ENCODE measurements at regions not wholly inside any gene's neighbourhood (a gene's known extent, or its start where the extent isn't known, plus 50 kb on each side); places are given as distances from the start of the nearest gene placed in this dataset.

DNA sequence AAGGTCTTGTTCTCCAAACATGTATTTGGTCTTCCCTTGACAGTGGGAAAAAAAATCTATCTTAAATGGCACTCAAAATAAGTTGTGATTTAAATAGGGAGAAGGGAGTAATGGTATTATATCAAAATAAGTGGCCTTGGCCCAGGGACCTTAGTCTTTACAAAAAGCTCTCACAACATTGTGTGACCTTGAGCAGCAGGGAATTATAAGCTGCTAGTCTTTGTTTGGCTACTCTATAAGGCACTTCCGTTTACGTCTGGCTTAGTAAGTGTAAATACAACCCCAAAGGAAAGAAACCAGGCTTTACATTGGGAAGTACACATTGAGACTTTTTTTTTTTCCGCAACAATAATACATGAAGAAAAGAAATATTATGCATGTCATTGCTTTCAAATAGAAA, 734.0 kb upstream of the LINC00305 start:
- TF ChIP-seq CTCF (IDR thresholded peaks at IDR 0.05), result no peak

DNA sequence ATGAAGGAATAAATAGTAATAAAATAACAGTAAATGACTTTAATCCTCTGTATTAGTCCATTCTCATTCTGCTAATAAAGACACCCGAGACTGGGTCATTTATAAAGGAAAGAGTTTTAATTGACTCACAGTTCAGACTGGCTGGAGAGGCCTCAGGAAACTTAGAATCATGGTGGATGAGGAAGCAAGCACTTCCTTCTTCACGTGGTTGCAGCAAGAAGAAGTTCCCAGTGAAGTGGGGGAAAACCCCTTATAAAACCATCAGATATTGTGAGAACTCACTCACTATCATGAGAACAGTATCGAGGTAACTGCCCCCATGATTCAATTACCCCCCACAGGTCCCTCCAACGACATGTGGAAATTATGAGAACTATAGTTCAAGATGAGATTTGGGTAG, 727.9 kb upstream of the LINC00305 start:
- no peak for TF ChIP-seq CTCF (IDR thresholded peaks at IDR 0.05)

- no peak for TF ChIP-seq CTCF (IDR thresholded peaks at IDR 0.05)
These were observed 724.0 kb upstream of the LINC00305 start for GRCh38 chr18:64872710-64873458.

DNA sequence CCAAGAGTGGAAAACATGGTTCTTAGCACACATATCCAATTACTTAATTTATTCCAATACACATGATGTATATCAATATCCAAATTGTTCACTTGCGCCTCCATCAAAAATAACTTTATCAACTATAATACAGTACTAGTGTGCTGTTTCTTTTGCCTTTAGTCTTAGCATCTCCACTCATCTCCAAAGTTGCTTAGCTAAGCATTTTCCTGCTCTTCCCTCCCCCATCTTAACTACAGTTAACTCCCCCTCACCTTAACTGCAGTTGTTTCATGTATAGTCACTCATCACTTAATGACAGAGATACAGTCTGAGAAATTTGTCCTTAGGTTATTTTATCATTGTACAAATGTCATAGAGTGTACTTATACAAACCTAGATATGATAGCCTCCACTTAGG, 705.2 kb upstream of the LINC00305 start:
- no peak for TF ChIP-seq CTCF (IDR thresholded peaks at IDR 0.05)

- TF ChIP-seq CTCF (IDR thresholded peaks at IDR 0.05), result no peak
These were observed 703.4 kb upstream of the LINC00305 start for GRCh38 chr18:64852281-64852680.

- TF ChIP-seq CTCF (IDR thresholded peaks at IDR 0.05), result no peak
These were observed 702.8 kb upstream of the LINC00305 start for GRCh38 chr18:64851726-64852125.

DNA sequence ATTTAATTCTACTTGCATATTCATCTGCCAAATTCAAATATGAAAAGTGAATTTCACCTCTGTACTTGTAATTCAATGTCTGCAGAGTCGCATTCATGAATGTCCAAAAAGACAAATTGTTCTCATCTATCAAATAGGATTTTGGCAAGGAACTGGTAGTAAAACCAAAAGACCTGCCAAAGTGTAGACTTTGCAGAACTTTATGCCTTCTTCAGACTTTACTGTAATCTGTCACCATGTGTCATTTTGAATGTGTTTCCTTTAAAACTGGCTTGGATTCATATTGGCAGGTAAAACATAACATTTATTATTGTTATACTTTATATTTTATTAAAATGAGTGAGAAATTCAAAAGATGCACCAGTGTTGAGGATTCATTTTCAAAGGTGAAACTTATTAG, 701.9 kb upstream of the LINC00305 start:
- TF ChIP-seq CTCF (IDR thresholded peaks at IDR 0.05), result no peak
